HG03060 (cell line): ENCODE measurements at regions not wholly inside any gene's neighbourhood (a gene's known extent, or its start where the extent isn't known, plus 50 kb on each side); places are given as distances from the start of the nearest gene placed in this dataset.
"Not testable (repeated sequence)": the region's sequence is repeated elsewhere in the genome, so short reads cannot be mapped to it uniquely, and the experiment has no call there.

Source experiments
- ATAC-seq: cut with Tn5 transposase; IDR thresholded peaks from one replicate; pipeline ENCODE4 v1.9.1; 2021; ENCODE audit warnings: low read depth, moderate number of reproducible peaks; ENCODE audit not compliant: unreplicated experiment

GRCh38 chr10:7108141-7108540 is 302.7 kb downstream of the SFMBT2 start:
- no peak for ATAC-seq

- ATAC-seq, result no peak
Measured at GRCh38 chr10:7107285-7107684, 303.5 kb downstream of the SFMBT2 start.

GRCh38 chr10:7104379-7104778 is 306.5 kb downstream of the SFMBT2 start:
- not testable (repeated sequence) for ATAC-seq

GRCh38 chr10:7102557-7103349 is 308.1 kb downstream of the SFMBT2 start:
- no peak for ATAC-seq

GRCh38 chr10:7102084-7102483 is 308.8 kb downstream of the SFMBT2 start:
- no peak for ATAC-seq

- no peak for ATAC-seq
Measured at GRCh38 chr10:7101451-7101850, 309.4 kb downstream of the SFMBT2 start.

GRCh38 chr10:7100032-7100702 is 310.7 kb downstream of the SFMBT2 start:
- ATAC-seq, result no peak

GRCh38 chr10:7098160-7098762 is 312.6 kb downstream of the SFMBT2 start:
- ATAC-seq, result no peak

GRCh38 chr10:7094781-7095180 is 316.1 kb downstream of the SFMBT2 start:
- no peak for ATAC-seq

- no peak for ATAC-seq
Measured at GRCh38 chr10:7093368-7093767, 317.5 kb downstream of the SFMBT2 start.

- no peak for ATAC-seq
Measured at GRCh38 chr10:7092603-7093002, 318.2 kb downstream of the SFMBT2 start.

- no peak for ATAC-seq
Measured at GRCh38 chr10:7090529-7090928, 320.3 kb downstream of the SFMBT2 start.

GRCh38 chr10:7085913-7086589 is 324.8 kb downstream of the SFMBT2 start:
- no peak for ATAC-seq

- ATAC-seq, result no peak
Measured at GRCh38 chr10:7085147-7085912, 325.5 kb downstream of the SFMBT2 start.

- ATAC-seq, result no peak
Measured at GRCh38 chr10:7084280-7085005, 326.4 kb downstream of the SFMBT2 start.

GRCh38 chr10:7082967-7083366 is 327.9 kb downstream of the SFMBT2 start:
- no peak for ATAC-seq

GRCh38 chr10:7077880-7078279 is 333.0 kb downstream of the SFMBT2 start:
- no peak for ATAC-seq

GRCh38 chr10:7075851-7076250 is 335.0 kb downstream of the SFMBT2 start:
- ATAC-seq, result no peak

GRCh38 chr10:7075110-7075509 is 335.7 kb downstream of the SFMBT2 start:
- ATAC-seq, result no peak

- ATAC-seq, result no peak
Measured at GRCh38 chr10:7071421-7071820, 339.4 kb downstream of the SFMBT2 start.
